ENCODE measurements at regions not wholly inside any gene's neighbourhood (a gene's known extent, or its start where the extent isn't known, plus 50 kb on each side); places are given as distances from the start of the nearest gene placed in this dataset.

DNA sequence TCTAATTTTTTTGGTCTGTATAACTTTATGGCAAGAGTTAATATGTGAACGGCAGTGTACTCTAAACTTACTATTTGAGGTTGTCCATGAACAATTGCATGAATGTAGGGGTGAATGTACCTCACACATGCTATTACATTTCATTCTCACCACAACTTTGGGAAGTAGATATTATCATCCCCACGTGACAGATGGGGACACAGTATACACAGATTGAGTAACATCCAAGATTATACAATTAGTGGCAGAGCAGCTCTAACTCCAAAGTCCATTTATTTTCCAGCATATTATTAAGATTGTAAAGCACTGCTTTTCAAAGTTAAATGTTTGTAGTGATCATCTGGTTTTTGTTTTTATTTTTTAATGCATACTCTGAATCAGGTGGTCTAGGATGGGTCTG, 622.1 kb upstream of the ZEB2 start:
- Histone ChIP-seq H3K4me3 (replicated peaks in 1 of 3) (no peak overlapping the region), H3K36me3 (no peaks in the 10 kb centered on the region), H3K4me1 (no peaks in the 10 kb centered on the region), H3K9me3 (no peaks in the 10 kb centered on the region), H3K27ac (no peak overlapping the region), H3K27me3 (no peaks in the 10 kb centered on the region)
- TF ChIP-seq CTCF (IDR thresholded peaks at IDR 0.05) (no peak), POLR2A (IDR thresholded peaks at IDR 0.05) (no peak)
- no peak for DNase-seq
- 83 to 87% methylated on average over 2 of the region's 2 CpGs for WGBS, 2 donors
- intact Hi-C loops (cut with DNase I) = no loop called here

- WGBS, 2 donors = 95 to 96% methylated on average over 4 of the region's 4 CpGs
- H3K27me3 ChIP-seq = no peaks in the 10 kb centered on the region
- no peaks in the 10 kb centered on the region for H3K4me1 ChIP-seq
- TF ChIP-seq POLR2A (IDR thresholded peaks at IDR 0.05) = no peak
- TF ChIP-seq CTCF (IDR thresholded peaks at IDR 0.05) = no peak
- H3K36me3 ChIP-seq = no peaks in the 10 kb centered on the region
- H3K4me3 ChIP-seq (replicated peaks in 1 of 3) = no peak overlapping the region
- H3K27ac ChIP-seq = no peak overlapping the region
- no peaks in the 10 kb centered on the region for H3K9me3 ChIP-seq
- DNase-seq = no peak
- intact Hi-C loops (cut with DNase I) = no loop called here
Observed at GRCh38 chr2:145140658-145141057, 620.7 kb upstream of the ZEB2 start.

DNA sequence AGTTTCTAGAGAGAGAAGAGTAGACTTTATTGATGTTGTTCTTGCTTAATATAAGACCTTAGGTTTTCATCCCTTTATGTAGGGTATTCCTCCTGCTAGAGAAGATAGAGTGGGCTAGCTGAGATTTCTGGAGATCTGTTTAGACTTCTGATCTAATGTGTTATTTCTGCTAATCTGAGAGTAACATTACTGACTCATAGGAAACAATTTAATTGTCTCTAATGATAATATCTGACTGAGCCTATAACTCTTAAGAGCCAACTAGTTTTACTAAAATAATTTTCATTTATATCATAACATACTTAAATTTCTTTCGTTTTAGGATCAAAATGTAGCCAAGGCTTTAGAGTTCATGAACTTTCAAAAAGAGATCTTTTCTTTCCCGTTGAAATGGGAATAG, 618.7 kb upstream of the ZEB2 start:
- intact Hi-C loops (cut with DNase I) = no loop called here

DNA sequence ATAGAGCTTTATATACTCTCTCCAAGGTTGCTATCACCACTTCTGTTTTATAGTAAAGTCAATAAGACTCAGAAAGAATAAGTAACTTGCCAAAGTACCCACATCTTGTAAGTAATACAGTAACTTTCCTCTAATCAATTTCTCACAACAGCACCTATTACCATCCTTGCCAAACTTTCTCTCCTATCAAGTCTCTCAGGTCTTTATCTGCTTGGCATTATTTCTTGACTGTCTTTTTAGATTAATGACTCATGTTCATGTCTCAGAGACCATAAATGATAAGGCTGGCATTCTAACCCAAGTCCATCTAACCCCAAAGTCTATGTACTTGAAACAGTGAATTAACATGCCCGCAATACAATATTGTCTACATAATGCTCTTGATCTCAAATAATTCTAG, 618.0 kb upstream of the ZEB2 start:
- Histone ChIP-seq H3K27ac (no peak overlapping the region), H3K36me3 (no peaks in the 10 kb centered on the region), H3K4me3 (replicated peaks in 1 of 3) (no peak overlapping the region), H3K4me1 (no peaks in the 10 kb centered on the region), H3K27me3 (no peaks in the 10 kb centered on the region), H3K9me3 (no peaks in the 10 kb centered on the region)
- TF ChIP-seq CTCF (IDR thresholded peaks at IDR 0.05) (no peak), POLR2A (IDR thresholded peaks at IDR 0.05) (no peak)
- WGBS, 2 donors = 95 to 97% methylated on average over 1 of the region's 1 CpG
- intact Hi-C loops (cut with DNase I) = no loop called here
- DNase-seq = no peak

More for the DNA sequence above, 618.7 kb upstream of the ZEB2 start:
- 79 to 84% methylated on average over 2 of the region's 2 CpGs for WGBS, 2 donors
- Histone ChIP-seq H3K27ac (no peak overlapping the region), H3K4me1 (no peaks in the 10 kb centered on the region), H3K4me3 (replicated peaks in 1 of 3) (no peak overlapping the region), H3K27me3 (no peaks in the 10 kb centered on the region), H3K9me3 (no peaks in the 10 kb centered on the region), H3K36me3 (no peaks in the 10 kb centered on the region)
- DNase-seq = no peak
- no peak for TF ChIP-seq POLR2A (IDR thresholded peaks at IDR 0.05)
- no peak for TF ChIP-seq CTCF (IDR thresholded peaks at IDR 0.05)

GRCh38 chr2:145137211-145137610, 617.3 kb upstream of the ZEB2 start:
- Histone ChIP-seq H3K4me1 (no peaks in the 10 kb centered on the region), H3K36me3 (no peaks in the 10 kb centered on the region), H3K27me3 (no peaks in the 10 kb centered on the region), H3K9me3 (no peaks in the 10 kb centered on the region), H3K27ac (no peak overlapping the region), H3K4me3 (replicated peaks in 1 of 3) (no peak overlapping the region)
- intact Hi-C loops (cut with DNase I) = no loop called here
- WGBS, 2 donors = 95 to 98% methylated on average over 4 of the region's 4 CpGs
- TF ChIP-seq POLR2A (IDR thresholded peaks at IDR 0.05) (no peak), CTCF (IDR thresholded peaks at IDR 0.05) (no peak)
- DNase-seq = no peak
